Breast epithelium (tissue), 3 donors: ENCODE measurements at regions not wholly inside any gene's neighbourhood (a gene's known extent, or its start where the extent isn't known, plus 50 kb on each side); places are given as distances from the start of the nearest gene placed in this dataset.

ENCODE experiments used
- CTCF ChIP-seq, 3 donors: fragments of 450-650 bp; IDR thresholded peaks; one replicate each; pipeline ENCODE4 v1.5.1; 2016 to 2017; ENCODE audit warnings: antibody characterized with exemption in 3 of 3, mild to moderate bottlenecking in 3 of 3, moderate library complexity in 3 of 3
- POLR2AphosphoS5 ChIP-seq, 3 donors: sonication (generic); formaldehyde crosslinking; IDR thresholded peaks; one replicate each; pipeline ENCODE4 v1.6.1; 2017; ENCODE audit warnings: antibody characterized with exemption in 3 of 3

- TF ChIP-seq CTCF (IDR thresholded peaks at IDR 0.05) (no peak), POLR2AphosphoS5 (IDR thresholded peaks at IDR 0.05) (no peak)
Observed at GRCh38 chr1:117686907-117687306, 81.1 kb downstream of the TENT5C start.
